HEK293T (cell line): ENCODE measurements at regions not wholly inside any gene's neighbourhood (a gene's known extent, or its start where the extent isn't known, plus 50 kb on each side); places are given as distances from the start of the nearest gene placed in this dataset.

Experiments
- FOXK2 ChIP-seq: fragments of 450-650 bp; IDR thresholded peaks from 2 replicates; pipeline ENCODE4 v1.6.1; 2016; ENCODE audit warnings: mild to moderate bottlenecking
- FOXM1 ChIP-seq: fragments of 450-650 bp; IDR thresholded peaks from 2 replicates; pipeline ENCODE4 v1.6.1; 2017; ENCODE audit warnings: mild to moderate bottlenecking, borderline replicate concordance
- HDGF ChIP-seq: fragments of 450-650 bp; IDR thresholded peaks from 2 replicates; pipeline ENCODE4 v1.6.1; 2017; ENCODE audit warnings: antibody characterized with exemption, borderline replicate concordance
- L3MBTL2 ChIP-seq: fragments of 450-650 bp; conservative IDR thresholded peaks from 2 replicates; pipeline ENCODE4 v1.6.1; 2016; ENCODE audit warnings: mild to moderate bottlenecking
- SP1 ChIP-seq: fragments of 450-650 bp; IDR thresholded peaks from 2 replicates; pipeline ENCODE4 v1.6.1; 2017
- TARDBP ChIP-seq: fragments of 450-650 bp; IDR thresholded peaks from 2 replicates; pipeline ENCODE4 v1.6.1; 2016

DNA sequence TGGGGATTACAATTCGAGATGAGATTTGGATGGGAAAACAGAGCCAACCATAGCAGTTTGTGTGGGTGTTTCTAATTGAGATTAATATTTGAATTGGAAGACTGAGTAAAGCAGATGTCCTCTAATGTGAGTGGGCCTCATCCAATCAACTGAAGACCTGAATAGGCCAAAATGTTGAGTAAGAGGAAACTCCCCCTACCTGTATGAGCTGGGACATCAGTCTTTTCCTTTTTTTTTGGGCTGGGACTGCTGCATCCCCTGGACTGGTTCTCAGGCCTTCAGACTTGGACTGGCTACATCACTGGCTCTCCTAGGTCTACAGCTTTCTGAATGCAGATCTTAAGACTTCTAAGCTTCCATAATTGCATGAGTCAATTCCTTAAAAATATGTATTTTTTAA, 144.1 kb downstream of the CD47 start:
- TF ChIP-seq HDGF (no peak), SP1 (no peak), L3MBTL2 (no peak), FOXK2 (no peak), FOXM1 (no peak), TARDBP (no peak)
